Brain pericyte (primary cell): ENCODE measurements at regions not wholly inside any gene's neighbourhood (a gene's known extent, or its start where the extent isn't known, plus 50 kb on each side); places are given as distances from the start of the nearest gene placed in this dataset.
"Not testable (repeated sequence)": the region's sequence is repeated elsewhere in the genome, so short reads cannot be mapped to it uniquely, and the experiment has no call there.

Experiments
- DNase-seq: peaks from one replicate; pipeline ENCODE4 v3.0.0-alpha.2; 2012; ENCODE audit warnings: low read depth, low spot score

- no peak for DNase-seq
These were observed 112.1 kb upstream of the SERPINE2 start for GRCh38 chr2:224151161-224151560.

GRCh38 chr2:224148058-224148457, 109.0 kb upstream of the SERPINE2 start:
- not testable (repeated sequence) for DNase-seq

GRCh38 chr2:224147174-224147573, 108.1 kb upstream of the SERPINE2 start:
- no peak for DNase-seq

- DNase-seq = no peak
These were observed 107.5 kb upstream of the SERPINE2 start for GRCh38 chr2:224146356-224147160.

- no peak for DNase-seq
These were observed 106.8 kb upstream of the SERPINE2 start for GRCh38 chr2:224145751-224146355.

- no peak for DNase-seq
These were observed 104.4 kb upstream of the SERPINE2 start for GRCh38 chr2:224143526-224143925.

- DNase-seq = no peak
These were observed 103.6 kb upstream of the SERPINE2 start for GRCh38 chr2:224142397-224143312.

GRCh38 chr2:224141304-224141703, 102.2 kb upstream of the SERPINE2 start:
- no peak for DNase-seq

- no peak for DNase-seq
These were observed 98.1 kb upstream of the SERPINE2 start for GRCh38 chr2:224137208-224137607.

GRCh38 chr2:224136396-224136795, 97.3 kb upstream of the SERPINE2 start:
- DNase-seq = no peak

GRCh38 chr2:224135881-224136280, 96.8 kb upstream of the SERPINE2 start:
- DNase-seq = no peak

GRCh38 chr2:224134003-224134734, 95.1 kb upstream of the SERPINE2 start:
- no peak for DNase-seq

GRCh38 chr2:224133387-224133786, 94.3 kb upstream of the SERPINE2 start:
- no peak for DNase-seq

GRCh38 chr2:224127871-224128501, 88.9 kb upstream of the SERPINE2 start:
- no peak for DNase-seq

- no peak for DNase-seq
These were observed 87.4 kb upstream of the SERPINE2 start for GRCh38 chr2:224126440-224126839.

- DNase-seq = no peak
These were observed 86.9 kb upstream of the SERPINE2 start for GRCh38 chr2:224126003-224126402.

- no peak for DNase-seq
These were observed 83.5 kb upstream of the SERPINE2 start for GRCh38 chr2:224122542-224122941.

- no peak for DNase-seq
These were observed 82.5 kb upstream of the SERPINE2 start for GRCh38 chr2:224121406-224122067.

GRCh38 chr2:224120986-224121385, 81.9 kb upstream of the SERPINE2 start:
- DNase-seq = no peak

GRCh38 chr2:224119846-224120245, 80.8 kb upstream of the SERPINE2 start:
- not testable (repeated sequence) for DNase-seq
